Ishikawa (cell line): ENCODE measurements at regions not wholly inside any gene's neighbourhood (a gene's known extent, or its start where the extent isn't known, plus 50 kb on each side); places are given as distances from the start of the nearest gene placed in this dataset.

Experiments used
- CEBPB ChIP-seq: IDR thresholded peaks from 2 replicates; pipeline ENCODE4 v1.6.1; 2012
- CREB1 ChIP-seq: IDR thresholded peaks from 2 replicates; pipeline ENCODE4 v1.6.1; 2012; ENCODE audit warnings: low read depth
- EGR1 ChIP-seq: IDR thresholded peaks from 2 replicates; pipeline ENCODE4 v1.6.1; 2012
- EP300 ChIP-seq: IDR thresholded peaks from 2 replicates; pipeline ENCODE4 v1.6.1; 2012; ENCODE audit warnings: borderline replicate concordance
- FOXM1 ChIP-seq: IDR thresholded peaks from 2 replicates; pipeline ENCODE4 v1.6.1; 2012; ENCODE audit warnings: low read depth, borderline replicate concordance
- NFIC ChIP-seq: IDR thresholded peaks from 2 replicates; pipeline ENCODE4 v1.6.1; 2012
- RAD21 ChIP-seq: IDR thresholded peaks from 2 replicates; pipeline ENCODE4 v1.6.1; 2012; ENCODE audit warnings: low read depth
- TAF1 ChIP-seq: IDR thresholded peaks from 2 replicates; pipeline ENCODE4 v1.6.1; 2012; ENCODE audit warnings: low read depth, mild to moderate bottlenecking
- TCF12 ChIP-seq: IDR thresholded peaks from 2 replicates; pipeline ENCODE4 v1.6.1; 2012; ENCODE audit warnings: low read depth
- TEAD4 ChIP-seq: IDR thresholded peaks from 2 replicates; pipeline ENCODE4 v1.6.1; 2012
- YY1 ChIP-seq: IDR thresholded peaks from 2 replicates; pipeline ENCODE4 v1.6.1; 2012; ENCODE audit warnings: low read depth
- ZBTB7A ChIP-seq: IDR thresholded peaks from 2 replicates; pipeline ENCODE4 v1.6.1; 2012; ENCODE audit warnings: low read depth
- TF ChIP-seq, protein P1 (sequence below): IDR thresholded peaks from 2 replicates; pipeline ENCODE4 v1.6.1; 2012
- TF ChIP-seq, protein P2 (sequence below): IDR thresholded peaks from 2 replicates; pipeline ENCODE4 v1.6.1; 2012
- TF ChIP-seq, protein P3 (sequence below): IDR thresholded peaks from 2 replicates; pipeline ENCODE4 v1.6.1; 2012; ENCODE audit warnings: low read depth, mild to moderate bottlenecking

DNA sequence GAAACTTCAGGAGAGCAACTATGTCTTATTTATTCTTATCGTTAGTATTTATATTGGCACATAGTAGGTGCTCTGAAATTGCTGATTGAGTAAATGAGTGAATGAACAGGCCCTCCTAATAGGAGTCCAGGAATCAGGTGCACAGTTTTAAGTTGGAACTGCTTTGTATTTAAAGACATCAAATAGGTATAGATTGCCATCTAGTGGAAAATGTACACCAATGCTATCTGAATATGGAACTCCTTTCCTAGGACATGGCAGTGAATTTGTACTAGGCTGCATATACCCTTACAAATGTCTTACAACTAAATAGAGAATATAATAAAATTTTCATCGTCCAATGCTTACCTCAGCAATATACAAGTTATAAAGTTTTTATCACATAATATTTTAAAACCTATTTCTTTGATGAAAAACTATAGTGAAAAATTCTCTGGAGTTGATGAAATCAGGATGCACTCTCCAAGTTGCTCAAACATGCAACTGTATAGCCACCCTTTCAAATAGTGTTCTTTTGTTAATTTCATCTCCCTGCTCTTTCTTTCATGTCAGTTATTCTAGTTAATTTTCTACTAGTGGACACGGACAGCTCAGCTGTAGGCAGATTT is 318.9 kb upstream of the SYT4 start:
- TF ChIP-seq TCF12 (no peak), ZBTB7A (no peak), RAD21 (peak; percentile 58)
- TF ChIP-seq, protein P1, sequence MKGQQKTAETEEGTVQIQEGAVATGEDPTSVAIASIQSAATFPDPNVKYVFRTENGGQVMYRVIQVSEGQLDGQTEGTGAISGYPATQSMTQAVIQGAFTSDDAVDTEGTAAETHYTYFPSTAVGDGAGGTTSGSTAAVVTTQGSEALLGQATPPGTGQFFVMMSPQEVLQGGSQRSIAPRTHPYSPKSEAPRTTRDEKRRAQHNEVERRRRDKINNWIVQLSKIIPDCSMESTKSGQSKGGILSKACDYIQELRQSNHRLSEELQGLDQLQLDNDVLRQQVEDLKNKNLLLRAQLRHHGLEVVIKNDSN = no peak

DNA sequence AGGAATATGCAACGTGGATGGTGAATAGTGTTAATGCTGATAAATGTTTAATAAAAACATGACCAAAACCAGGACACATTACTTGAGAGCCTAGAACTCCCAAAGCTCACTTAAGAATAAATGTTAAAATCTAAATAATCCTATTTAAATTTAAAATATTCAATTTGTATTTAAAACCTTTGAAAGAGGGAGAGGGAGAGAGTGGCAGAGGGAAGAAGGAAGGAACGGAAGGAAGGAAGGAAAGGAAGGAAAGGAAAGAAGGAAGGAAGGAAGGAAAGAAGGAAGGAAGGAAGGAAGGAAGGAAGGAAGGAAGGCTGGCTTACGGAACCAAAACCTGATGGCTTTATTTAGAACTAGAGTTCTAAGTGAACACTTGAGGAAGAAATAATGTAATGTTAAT is 324.1 kb upstream of the SYT4 start:
- TF ChIP-seq CREB1 = no peak
- TF ChIP-seq YY1 = no peak
- TF ChIP-seq NFIC = no peak
- no peak for TF ChIP-seq TEAD4
- no peak for TF ChIP-seq CEBPB
- no peak for TF ChIP-seq RAD21
- no peak for TF ChIP-seq FOXM1
- TF ChIP-seq, protein P2, sequence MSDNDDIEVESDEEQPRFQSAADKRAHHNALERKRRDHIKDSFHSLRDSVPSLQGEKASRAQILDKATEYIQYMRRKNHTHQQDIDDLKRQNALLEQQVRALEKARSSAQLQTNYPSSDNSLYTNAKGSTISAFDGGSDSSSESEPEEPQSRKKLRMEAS = no peak
- no peak for TF ChIP-seq TAF1
- TF ChIP-seq, protein P3, sequence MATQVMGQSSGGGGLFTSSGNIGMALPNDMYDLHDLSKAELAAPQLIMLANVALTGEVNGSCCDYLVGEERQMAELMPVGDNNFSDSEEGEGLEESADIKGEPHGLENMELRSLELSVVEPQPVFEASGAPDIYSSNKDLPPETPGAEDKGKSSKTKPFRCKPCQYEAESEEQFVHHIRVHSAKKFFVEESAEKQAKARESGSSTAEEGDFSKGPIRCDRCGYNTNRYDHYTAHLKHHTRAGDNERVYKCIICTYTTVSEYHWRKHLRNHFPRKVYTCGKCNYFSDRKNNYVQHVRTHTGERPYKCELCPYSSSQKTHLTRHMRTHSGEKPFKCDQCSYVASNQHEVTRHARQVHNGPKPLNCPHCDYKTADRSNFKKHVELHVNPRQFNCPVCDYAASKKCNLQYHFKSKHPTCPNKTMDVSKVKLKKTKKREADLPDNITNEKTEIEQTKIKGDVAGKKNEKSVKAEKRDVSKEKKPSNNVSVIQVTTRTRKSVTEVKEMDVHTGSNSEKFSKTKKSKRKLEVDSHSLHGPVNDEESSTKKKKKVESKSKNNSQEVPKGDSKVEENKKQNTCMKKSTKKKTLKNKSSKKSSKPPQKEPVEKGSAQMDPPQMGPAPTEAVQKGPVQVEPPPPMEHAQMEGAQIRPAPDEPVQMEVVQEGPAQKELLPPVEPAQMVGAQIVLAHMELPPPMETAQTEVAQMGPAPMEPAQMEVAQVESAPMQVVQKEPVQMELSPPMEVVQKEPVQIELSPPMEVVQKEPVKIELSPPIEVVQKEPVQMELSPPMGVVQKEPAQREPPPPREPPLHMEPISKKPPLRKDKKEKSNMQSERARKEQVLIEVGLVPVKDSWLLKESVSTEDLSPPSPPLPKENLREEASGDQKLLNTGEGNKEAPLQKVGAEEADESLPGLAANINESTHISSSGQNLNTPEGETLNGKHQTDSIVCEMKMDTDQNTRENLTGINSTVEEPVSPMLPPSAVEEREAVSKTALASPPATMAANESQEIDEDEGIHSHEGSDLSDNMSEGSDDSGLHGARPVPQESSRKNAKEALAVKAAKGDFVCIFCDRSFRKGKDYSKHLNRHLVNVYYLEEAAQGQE = no peak
- TF ChIP-seq EP300 = no peak
- TF ChIP-seq TCF12 = no peak
- TF ChIP-seq, protein P1 = no peak

DNA sequence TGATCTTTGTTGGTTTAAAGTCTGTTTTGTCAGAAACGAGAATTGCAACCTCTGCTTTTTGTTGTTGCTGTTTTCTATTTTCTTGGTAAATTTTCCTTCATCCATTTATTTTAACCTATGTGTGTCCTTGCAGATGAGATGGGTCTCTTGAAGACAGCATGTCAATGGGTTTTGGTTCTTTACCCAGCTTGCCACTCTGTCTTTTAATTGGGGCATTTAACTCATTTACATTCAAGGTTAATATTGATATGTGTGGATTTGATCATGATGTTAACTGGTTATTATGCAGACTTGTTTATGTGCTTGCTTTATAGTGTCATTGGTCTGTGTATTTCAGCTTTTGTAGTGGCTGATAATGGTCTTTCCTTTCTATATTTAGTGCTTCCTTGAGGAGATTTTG is 327.9 kb upstream of the SYT4 start:
- no peak for TF ChIP-seq ZBTB7A

DNA sequence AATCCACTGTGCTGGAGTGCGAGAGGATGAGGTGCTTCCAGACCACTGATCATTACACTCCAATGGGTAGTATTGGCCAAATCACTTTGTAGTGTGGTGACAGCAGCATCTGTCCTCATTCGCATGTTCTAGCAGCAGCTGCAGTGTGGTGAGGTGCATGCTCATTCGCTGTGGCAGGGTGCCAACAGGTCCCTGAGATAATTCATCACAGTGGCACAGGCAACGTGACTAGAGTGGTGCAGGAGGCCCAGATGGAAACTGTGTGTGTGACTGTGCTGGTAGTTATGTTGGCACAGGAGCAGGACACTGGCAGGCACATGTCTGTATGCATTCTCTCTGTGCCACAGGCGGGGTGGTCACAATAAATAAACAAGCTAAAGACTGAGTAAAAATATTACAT is 329.5 kb upstream of the SYT4 start:
- TF ChIP-seq EP300 (no peak), RAD21 (no peak), CEBPB (no peak), CREB1 (no peak), TCF12 (no peak), EGR1 (no peak), FOXM1 (no peak), ZBTB7A (no peak)
- TF ChIP-seq, protein P2 = no peak

DNA sequence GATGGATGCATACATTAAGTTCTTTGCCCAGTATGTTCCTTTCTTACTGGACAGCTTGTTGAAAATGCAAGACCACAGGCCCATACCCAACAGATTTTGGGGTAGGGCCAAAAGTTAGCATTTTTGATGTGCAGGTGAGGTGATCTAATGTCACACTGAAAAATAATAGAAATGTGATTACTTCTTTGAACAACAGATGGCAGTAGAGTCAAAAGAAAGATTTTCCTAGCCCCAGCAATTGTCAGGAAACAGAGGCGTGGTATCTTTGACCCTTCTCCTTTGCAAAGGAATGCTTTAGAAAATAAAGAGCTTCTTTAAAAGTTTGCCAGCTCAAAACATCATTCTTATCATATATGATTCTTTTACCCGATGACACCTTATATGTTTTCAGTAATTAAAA is 343.6 kb upstream of the SYT4 start:
- TF ChIP-seq EP300 (no peak), RAD21 (peak; percentile 73)

DNA sequence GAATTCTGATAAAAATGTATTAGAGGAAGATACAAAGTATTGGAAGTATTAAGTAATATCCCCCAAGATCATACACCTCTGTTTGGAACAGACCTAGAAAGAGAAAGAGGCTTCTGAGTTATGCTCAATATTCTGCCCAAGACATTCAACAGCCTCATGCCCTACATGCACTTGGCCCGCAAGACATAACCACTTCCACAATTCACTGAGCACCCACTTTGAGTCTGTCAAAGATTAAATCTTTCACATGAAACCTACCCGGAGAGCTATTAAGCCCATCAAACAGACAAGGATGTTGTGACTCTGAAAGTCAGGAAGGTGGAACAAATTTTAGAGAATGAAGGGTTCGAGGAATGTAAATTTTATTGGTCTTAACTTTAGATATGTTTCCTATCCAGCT is 344.7 kb upstream of the SYT4 start:
- no peak for TF ChIP-seq CEBPB
- TF ChIP-seq, protein P2 = no peak
- no peak for TF ChIP-seq TAF1
- TF ChIP-seq EP300 = no peak
- TF ChIP-seq NFIC = no peak
- TF ChIP-seq, protein P1 = no peak
- TF ChIP-seq YY1 = no peak
- no peak for TF ChIP-seq CREB1
- TF ChIP-seq TCF12 = no peak
- no peak for TF ChIP-seq EGR1
- TF ChIP-seq, protein P3 = no peak
- no peak for TF ChIP-seq RAD21
- no peak for TF ChIP-seq FOXM1
- no peak for TF ChIP-seq TEAD4
- no peak for TF ChIP-seq ZBTB7A
